NCI-H1436 treated with DMSO at 0.1 percent for 48 hours (cell line): ENCODE measurements at regions not wholly inside any gene's neighbourhood (a gene's known extent, or its start where the extent isn't known, plus 50 kb on each side); places are given as distances from the start of the nearest gene placed in this dataset.
"Not testable (repeated sequence)": the region's sequence is repeated elsewhere in the genome, so short reads cannot be mapped to it uniquely, and the experiment has no call there.

Source experiments
- DNase-seq: peaks from one replicate; lab custom pipeline; 2025; lab: John Stamatoyannopoulos, UW

GRCh38 chr14:43168371-43168925 is 1338.6 kb downstream of the FSCB start:
- no peak for DNase-seq

- no peak for DNase-seq
These were observed 1340.9 kb downstream of the FSCB start for GRCh38 chr14:43166163-43166562.

- no peak for DNase-seq
These were observed 1341.4 kb downstream of the FSCB start for GRCh38 chr14:43165651-43166050.

- DNase-seq: no peak
These were observed 1345.6 kb downstream of the FSCB start for GRCh38 chr14:43161477-43161876.

DNA sequence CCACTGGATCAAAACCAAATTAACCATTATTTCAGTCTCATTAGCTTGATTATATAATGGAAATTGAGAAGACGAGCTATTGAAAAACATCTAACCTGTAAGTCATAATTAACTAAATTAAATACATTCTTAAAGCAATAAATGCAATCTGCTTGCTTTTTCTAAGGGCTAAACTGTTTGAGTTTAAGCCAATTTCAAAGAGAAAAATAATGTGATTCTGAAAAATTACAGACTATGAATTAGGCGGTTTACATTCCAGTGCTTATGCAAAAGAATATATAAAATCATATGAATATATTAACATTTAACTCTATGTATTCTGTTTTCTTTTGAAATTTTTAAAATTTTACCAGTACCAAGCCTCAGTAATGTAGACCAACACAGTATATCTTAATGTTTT is 1349.4 kb downstream of the FSCB start:
- DNase-seq: no peak

DNA sequence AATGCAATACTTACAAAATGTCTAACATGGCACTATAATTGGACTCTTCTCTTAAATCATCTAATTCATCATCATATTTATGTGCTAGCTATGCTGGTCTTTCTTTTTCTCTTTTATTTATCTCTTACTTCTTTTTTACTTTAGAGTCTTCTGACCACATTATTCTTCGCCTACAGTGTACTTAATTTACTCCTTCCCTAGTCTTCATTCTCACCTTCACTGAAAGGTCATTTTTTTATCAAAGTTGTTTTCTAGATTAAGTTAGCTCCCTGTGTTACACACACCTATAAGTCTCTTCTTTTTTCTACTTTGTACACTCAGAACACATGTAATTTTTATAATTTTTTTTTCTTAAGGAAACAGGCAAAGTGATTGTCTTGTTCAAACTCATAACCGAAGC is 1351.2 kb downstream of the FSCB start:
- DNase-seq: no peak

- no peak for DNase-seq
These were observed 1351.8 kb downstream of the FSCB start for GRCh38 chr14:43155258-43155657.

DNA sequence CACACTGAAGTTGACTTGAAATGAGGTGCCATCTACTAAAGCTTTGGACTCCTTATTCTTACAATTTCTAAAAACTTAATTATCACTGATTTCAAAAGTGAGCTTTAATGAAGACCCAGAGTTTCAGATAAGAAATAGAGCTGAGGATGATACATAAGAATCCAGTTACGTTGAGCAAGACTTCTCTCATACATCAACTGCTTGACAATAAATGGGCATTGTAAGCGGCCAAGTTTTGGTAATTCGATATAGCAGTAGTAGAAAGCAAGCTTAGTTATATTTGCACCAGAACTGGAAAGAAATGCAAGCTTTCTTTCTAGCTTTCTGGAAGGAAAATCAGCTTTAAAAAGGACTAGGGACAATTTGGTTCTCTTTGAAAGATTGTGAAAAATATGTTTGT is 1359.6 kb downstream of the FSCB start:
- DNase-seq: no peak

DNA sequence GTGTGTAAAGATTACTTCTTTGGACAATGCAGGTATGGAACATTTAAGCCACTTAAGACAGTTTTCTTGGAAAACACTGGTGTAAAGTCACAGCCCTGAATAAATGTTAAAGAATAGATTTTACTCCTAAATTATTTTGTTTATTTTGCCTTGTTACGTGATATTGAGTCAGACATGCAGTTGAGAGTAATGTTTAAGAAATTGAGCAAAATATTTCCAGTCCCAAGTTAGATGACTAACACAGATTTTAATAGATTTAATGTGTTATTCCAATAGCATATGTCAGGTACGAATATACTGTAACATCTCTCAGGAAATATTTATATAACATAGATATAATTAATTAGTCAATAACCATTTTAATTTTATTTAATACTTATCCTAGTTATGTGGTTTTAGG is 1361.7 kb downstream of the FSCB start:
- no peak for DNase-seq

DNA sequence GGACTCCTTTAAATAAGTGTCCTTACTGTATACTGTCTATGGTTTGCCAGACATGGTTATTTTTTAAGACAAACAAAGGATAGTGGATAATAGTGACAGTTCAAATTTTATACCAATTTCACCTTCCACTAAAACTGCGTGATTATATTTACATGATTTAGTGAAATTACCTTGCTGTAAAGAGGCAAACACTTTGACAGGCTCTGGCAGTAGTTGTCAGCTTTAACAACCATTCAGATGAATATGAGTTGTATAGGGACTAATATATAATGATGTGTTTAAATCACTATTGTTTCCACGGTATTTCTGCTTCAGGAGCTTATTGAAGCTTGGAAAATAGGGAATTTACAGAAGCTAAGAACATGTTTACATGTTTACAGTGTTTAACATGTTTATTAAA is 1364.0 kb downstream of the FSCB start:
- peak; percentile 62 for DNase-seq

GRCh38 chr14:43141636-43142191 is 1365.4 kb downstream of the FSCB start:
- no peak for DNase-seq

GRCh38 chr14:43140453-43140852 is 1366.6 kb downstream of the FSCB start:
- no peak for DNase-seq

DNA sequence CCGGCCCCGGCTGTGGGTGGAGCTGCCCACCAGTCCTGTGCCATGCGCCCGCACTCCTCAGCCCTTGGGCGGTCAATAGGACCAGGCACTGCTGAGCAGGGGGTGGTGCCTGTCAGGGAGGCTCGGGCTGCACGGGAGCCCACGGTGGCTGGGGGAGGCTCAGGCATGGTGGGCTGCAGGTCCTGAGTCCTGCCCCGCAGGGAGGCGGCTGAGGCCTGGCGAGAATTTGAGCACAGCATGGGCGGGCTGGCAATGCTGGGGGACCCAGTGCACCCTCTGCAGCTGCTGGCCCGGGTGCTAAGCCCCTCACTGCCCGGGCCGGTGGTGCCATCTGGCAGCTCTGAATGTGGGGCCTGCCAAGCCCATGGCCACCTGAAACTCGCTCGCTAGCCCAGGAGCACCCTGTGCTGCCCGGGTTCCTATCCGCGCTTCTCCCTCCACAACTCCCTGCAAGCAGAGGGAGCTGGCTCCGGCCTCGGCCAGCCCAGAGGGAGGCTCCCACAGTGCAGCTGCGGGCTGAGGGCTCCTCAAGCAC is 1371.1 kb downstream of the FSCB start:
- no peak for DNase-seq

GRCh38 chr14:43132441-43132840 is 1374.6 kb downstream of the FSCB start:
- no peak for DNase-seq

GRCh38 chr14:43128429-43128828 is 1378.7 kb downstream of the FSCB start:
- DNase-seq: not testable (repeated sequence)

DNA sequence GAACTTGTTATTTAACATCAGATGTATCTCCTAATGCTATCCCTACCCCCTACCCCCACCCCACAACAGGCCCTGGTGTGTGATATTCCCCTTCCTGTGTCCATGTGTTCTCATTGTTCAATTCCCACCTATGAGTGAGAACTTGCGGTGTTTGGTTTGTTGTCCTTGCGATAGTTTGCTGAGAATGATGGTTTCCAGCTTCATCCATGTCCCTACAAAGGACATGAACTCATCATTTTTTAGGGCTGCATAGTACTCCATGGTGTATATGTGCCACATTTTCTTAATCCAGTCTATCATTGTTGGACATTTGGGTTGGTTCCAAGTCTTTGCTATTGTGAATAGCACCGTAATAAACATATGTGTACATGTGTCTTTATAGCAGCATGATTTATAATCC is 1379.2 kb downstream of the FSCB start:
- not testable (repeated sequence) for DNase-seq

DNA sequence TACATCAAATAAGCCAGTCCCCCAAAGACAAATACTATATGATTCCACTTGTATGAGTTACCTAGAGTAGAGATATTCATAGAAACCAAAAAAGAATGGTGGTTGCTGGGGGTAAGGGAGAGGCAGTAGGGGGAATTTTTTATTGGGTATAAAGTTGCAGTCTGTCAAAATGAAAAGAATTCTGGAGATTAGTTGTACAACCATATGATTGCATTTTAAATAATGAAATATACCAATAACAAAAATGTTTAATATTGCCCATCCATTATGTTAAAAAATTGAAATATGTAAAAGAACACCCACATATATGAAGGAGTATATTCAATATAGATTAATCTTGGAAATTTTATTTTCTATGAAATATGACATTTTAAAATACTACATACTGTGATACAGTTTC is 1383.5 kb downstream of the FSCB start:
- no peak for DNase-seq

- no peak for DNase-seq
These were observed 1387.4 kb downstream of the FSCB start for GRCh38 chr14:43119672-43120071.

- no peak for DNase-seq
These were observed 1390.7 kb downstream of the FSCB start for GRCh38 chr14:43116341-43116740.

DNA sequence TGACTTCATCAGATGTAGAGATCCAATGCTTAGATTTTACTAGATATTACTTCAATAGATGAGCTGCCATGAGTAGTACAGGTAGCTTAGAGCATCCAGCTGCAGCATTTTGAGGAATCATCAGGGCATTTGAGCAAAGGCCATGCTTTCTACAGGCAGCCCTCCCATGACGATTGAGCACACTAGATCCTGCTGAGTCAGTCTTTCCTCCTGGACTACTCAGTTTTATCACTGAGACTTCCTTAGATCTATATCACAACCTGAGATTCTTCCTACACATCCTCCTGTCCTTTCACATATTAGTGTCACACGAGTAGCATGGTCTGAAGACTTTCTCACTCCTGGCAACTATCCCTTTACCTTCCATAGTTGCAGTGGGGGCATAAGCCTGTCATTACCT is 1401.8 kb downstream of the FSCB start:
- DNase-seq: no peak

DNA sequence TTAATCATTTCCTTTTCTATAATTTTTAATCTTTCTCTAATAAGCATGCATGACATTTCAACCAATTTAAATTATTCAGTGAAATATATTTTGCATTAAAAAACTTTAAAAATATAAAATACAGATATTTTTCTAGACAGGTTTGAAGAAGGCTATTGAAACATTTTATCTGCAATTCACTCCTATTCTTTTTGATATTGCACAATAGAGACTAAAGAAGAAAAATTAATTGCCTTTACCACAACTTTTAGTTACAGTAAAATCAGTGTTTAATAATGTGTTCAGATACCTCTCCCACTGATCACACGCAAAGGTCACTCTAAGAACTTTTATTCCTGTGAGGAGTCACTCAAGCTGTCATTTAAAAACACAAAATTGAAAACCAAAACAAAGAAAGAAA is 1416.7 kb downstream of the FSCB start:
- DNase-seq: no peak

DNA sequence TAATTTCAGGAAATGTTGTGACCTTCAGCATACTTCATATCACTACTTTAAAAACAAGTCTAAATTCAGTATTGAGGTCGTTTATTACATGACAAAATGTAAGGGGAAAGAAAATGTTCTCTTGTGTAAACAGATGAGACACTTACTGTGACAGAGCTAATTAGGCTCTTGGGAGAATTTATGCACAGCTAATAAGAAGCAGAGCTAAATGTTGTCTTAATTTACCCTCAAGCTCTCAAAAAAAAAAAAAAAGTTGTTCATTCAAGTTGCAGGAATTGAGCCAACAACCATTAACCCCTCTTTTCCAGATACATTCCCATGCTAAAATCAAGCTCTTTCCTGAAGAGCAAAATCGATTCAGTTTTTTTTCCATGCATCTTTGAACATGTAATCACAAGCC is 1419.4 kb downstream of the FSCB start:
- DNase-seq: peak; percentile 67

DNA sequence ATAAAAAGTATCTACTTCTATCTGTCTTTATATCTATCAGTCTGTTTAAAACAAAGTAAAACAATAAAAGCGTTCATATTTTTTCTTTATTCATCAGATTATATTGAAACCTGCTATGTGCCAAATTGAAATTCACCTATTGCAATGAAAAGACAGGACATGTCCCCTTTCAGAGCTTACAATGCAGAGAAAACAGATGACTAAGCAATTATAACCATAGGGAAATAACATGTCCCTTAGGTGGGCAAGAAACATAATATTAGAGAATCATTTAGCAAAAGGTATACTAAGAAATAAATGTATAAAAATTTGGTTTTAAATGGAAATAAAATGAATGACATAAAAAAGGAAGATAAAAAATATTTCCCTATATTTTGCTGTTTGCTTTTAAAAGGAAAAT is 1421.3 kb downstream of the FSCB start:
- DNase-seq: no peak

DNA sequence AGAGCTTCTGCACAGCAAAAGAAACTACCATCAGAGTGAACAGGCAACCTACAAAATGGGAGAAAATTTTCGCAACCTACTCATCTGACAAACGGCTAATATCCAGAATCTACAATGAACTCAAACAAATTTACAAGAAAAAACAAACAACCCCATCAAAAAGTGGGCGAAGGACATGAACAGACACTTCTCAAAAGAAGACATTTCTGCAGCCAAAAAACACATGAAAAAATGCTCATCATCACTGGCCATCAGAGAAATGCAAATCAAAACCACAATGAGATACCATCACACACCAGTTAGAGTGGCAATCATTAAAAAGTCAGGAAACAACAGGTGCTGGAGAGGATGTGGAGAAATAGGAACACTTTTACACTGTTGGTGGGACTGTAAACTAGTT is 1439.7 kb downstream of the FSCB start:
- DNase-seq: not testable (repeated sequence)
